Colonic mucosa (tissue), 4 donors: ENCODE measurements at regions not wholly inside any gene's neighbourhood (a gene's known extent, or its start where the extent isn't known, plus 50 kb on each side); places are given as distances from the start of the nearest gene placed in this dataset.
A peak's percentile ranks its signal among the peaks of the same experiment; 100 is the strongest.

Source experiments
- DNase-seq: peaks from one replicate; pipeline ENCODE4 v3.0.0-alpha.2; 2020
- H3K27ac ChIP-seq: fragments of 200-600 bp; one replicate; pipeline ENCODE4 v1.8.0; 2021
- H3K27me3 ChIP-seq: fragments of 200-600 bp; one replicate; pipeline ENCODE4 v1.8.0; 2021
- H3K36me3 ChIP-seq: fragments of 200-600 bp; one replicate; pipeline ENCODE4 v1.8.0; 2021
- H3K4me1 ChIP-seq: fragments of 200-600 bp; one replicate; pipeline ENCODE4 v1.8.0; 2021; ENCODE audit warnings: mild to moderate bottlenecking
- H3K4me3 ChIP-seq: fragments of 200-600 bp; one replicate; pipeline ENCODE4 v1.8.0; 2021
- H3K9ac ChIP-seq, 2 donors: one replicate each; pipeline ENCODE4 v1.7.0; 2013; ENCODE audit warnings: control low read depth in 2 of 2, low read depth in 2 of 2, low read length in 2 of 2
- H3K9me3 ChIP-seq: fragments of 200-600 bp; one replicate; pipeline ENCODE4 v1.8.0; 2021
- intact Hi-C: fragments of 100-400 bp; cut with DNase I; formaldehyde crosslinking; loops from one replicate; pipeline ENCODE4 v1.14.1; 2022
- TF ChIP-seq, protein P1 (sequence below): fragments of 200-600 bp; IDR thresholded peaks from one replicate; pipeline ENCODE4 v1.8.0; 2022; ENCODE audit warnings: antibody characterized with exemption, mild to moderate bottlenecking
- donor health status: healthy.
- donor health status: DM: no; HTN: no; CAD: no.
- donor health status: DM: no; HTN: no; CAD: no.

DNA sequence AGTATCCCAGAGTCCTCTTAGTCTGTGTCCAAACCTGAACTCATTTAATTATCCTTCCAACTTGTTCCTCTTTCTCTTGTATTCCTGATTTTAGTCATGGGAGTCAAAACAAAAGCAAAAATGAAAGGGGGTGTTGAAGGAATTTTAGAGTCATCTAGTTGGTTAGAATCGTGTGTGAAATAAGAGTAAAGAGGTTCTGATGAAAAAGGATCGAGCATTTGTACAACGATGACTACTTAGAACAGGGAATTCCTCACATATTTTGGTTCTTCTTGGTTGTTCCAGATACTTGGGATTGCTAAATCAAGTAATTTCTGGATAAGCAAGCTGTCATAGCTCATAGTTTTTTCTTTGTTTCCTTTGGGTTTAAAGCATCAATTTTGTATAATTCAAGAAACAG lies 194.4 kb downstream of the BCOR start:
- H3K27me3 ChIP-seq, result no peaks in the 10 kb centered on the region
- H3K4me1 ChIP-seq, result no peaks in the 10 kb centered on the region
- no peak overlapping the region for H3K27ac ChIP-seq
- H3K9me3 ChIP-seq, result no peaks in the 10 kb centered on the region
- TF ChIP-seq, protein P1, sequence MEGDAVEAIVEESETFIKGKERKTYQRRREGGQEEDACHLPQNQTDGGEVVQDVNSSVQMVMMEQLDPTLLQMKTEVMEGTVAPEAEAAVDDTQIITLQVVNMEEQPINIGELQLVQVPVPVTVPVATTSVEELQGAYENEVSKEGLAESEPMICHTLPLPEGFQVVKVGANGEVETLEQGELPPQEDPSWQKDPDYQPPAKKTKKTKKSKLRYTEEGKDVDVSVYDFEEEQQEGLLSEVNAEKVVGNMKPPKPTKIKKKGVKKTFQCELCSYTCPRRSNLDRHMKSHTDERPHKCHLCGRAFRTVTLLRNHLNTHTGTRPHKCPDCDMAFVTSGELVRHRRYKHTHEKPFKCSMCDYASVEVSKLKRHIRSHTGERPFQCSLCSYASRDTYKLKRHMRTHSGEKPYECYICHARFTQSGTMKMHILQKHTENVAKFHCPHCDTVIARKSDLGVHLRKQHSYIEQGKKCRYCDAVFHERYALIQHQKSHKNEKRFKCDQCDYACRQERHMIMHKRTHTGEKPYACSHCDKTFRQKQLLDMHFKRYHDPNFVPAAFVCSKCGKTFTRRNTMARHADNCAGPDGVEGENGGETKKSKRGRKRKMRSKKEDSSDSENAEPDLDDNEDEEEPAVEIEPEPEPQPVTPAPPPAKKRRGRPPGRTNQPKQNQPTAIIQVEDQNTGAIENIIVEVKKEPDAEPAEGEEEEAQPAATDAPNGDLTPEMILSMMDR, result no peak
- H3K36me3 ChIP-seq, result no peaks in the 10 kb centered on the region
- intact Hi-C loops, result no loop called here
- no peak overlapping the region for H3K9ac ChIP-seq
- DNase-seq, result no peak
- no peak overlapping the region for H3K4me3 ChIP-seq

DNA sequence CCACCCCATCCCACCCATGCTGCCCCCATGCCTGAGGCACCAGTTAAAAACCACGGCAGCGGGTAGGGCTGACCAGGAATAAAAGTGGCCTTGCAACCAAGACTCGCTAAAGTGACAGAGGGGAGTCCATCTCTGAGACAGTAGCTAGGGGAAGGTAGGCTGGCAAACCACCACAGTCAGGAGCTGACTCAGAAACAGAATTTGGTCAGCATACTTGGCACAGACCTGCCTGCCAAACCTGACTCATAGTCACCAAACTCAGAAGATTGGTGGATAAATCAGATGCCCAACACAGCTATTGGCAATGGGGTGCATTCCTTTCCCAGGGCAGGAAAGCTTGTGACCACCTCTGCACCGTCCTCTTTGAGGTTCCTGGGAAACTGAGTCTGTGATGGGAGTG lies 193.8 kb downstream of the BCOR start:
- Histone ChIP-seq H3K36me3 (no peaks in the 10 kb centered on the region), H3K9ac (no peak overlapping the region), H3K4me1 (no peaks in the 10 kb centered on the region), H3K27ac (no peak overlapping the region), H3K9me3 (no peaks in the 10 kb centered on the region), H3K4me3 (no peak overlapping the region), H3K27me3 (no peaks in the 10 kb centered on the region)
- TF ChIP-seq, protein P1, result no peak
- intact Hi-C loops, result no loop called here
- no peak for DNase-seq

DNA sequence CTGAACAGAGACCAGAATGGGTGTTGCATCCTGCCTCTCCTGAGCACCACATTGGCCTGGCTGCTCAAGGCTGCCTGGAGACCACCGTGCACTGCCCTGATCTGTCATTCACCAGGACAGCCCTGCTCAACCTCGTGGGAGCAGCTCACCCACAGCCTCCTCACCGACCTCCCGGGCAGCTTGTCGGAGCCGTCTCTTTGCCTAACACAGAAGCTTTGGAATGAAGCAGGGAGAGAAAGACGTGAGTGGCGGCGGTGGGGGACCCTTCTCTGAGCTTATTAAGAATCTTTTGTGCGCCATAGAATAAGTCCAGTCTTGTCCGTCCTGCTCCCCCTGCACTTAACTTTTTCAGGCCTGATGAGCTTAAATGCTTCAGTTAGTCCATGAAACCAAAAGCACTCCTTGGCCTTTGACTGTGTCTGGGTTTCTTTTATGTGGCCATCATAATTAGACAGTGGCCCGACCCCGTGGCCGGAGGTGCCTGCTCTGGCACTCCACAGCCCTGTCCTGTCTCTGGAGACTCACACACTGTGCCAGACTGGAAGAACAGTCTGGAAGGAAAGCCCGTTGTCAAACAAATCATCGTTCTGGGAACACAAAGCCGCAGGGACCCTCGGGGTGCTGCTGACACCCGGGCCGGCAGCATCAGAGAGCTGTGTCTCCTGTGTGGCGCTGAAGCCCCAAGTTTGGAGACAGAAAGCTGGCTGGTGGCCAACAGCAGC lies 192.8 kb downstream of the BCOR start:
- no peak overlapping the region for H3K4me3 ChIP-seq
- H3K36me3 ChIP-seq, result no peaks in the 10 kb centered on the region
- H3K9ac ChIP-seq, result no peak overlapping the region
- no peaks in the 10 kb centered on the region for H3K27me3 ChIP-seq
- TF ChIP-seq, protein P1, result no peak
- intact Hi-C loops, result no loop called here
- no peak overlapping the region for H3K27ac ChIP-seq
- H3K4me1 ChIP-seq, result no peaks in the 10 kb centered on the region
- DNase-seq, result no peak
- H3K9me3 ChIP-seq, result no peaks in the 10 kb centered on the region

DNA sequence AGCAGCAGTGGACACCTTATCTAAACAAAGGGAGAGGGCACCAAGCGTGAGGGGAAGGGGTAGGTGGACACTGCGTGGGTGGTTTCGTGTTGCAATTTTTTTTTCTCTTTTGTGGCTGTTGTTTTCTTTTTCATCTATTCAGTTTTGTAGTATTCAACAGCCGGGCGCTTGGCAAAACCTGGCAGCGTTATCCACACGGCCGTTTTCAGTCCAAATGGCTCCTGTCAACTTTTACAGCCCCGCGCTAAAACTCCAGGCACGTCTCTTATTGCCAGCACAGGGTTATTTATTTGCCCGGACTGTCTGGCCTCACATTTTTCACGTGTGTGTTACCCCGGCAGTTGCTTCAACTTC lies 192.2 kb downstream of the BCOR start:
- no peak overlapping the region for H3K4me3 ChIP-seq
- intact Hi-C loops, result no loop called here
- TF ChIP-seq, protein P1, result no peak
- no peaks in the 10 kb centered on the region for H3K36me3 ChIP-seq
- H3K4me1 ChIP-seq, result no peaks in the 10 kb centered on the region
- H3K9ac ChIP-seq, result no peak overlapping the region
- no peaks in the 10 kb centered on the region for H3K9me3 ChIP-seq
- H3K27me3 ChIP-seq, result no peaks in the 10 kb centered on the region
- DNase-seq, result peak; percentile 57
- no peak overlapping the region for H3K27ac ChIP-seq

DNA sequence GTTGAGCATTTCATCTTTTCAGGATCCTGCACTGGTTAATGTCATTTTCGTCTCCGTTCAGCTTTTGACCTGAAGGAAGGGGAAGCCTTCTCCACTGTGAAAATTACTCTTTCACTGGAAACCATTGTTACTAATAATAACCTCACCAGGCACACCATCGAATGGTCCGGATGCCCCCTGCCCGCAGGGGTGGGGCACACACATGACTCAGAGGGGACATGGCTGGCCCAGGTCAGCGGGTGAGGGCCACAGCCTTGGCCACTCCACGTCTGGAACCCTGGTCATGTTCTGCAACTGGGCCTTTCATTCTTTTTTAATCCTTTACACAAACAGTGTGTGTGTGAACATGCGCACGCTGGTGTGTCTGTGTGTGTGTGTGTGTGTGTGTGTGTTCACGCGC lies 191.8 kb downstream of the BCOR start:
- TF ChIP-seq, protein P1, result no peak
- DNase-seq, result no peak
- intact Hi-C loops, result no loop called here
- no peak overlapping the region for H3K9ac ChIP-seq
- H3K36me3 ChIP-seq, result no peaks in the 10 kb centered on the region
- H3K27ac ChIP-seq, result no peak overlapping the region
- H3K4me1 ChIP-seq, result no peaks in the 10 kb centered on the region
- no peak overlapping the region for H3K4me3 ChIP-seq
- H3K27me3 ChIP-seq, result no peaks in the 10 kb centered on the region
- no peaks in the 10 kb centered on the region for H3K9me3 ChIP-seq
